HepG2 (cell line): ENCODE measurements at regions not wholly inside any gene's neighbourhood (a gene's known extent, or its start where the extent isn't known, plus 50 kb on each side); places are given as distances from the start of the nearest gene placed in this dataset.
A peak's percentile ranks its signal among the peaks of the same experiment; 100 is the strongest.

ENCODE experiments used
- ATAC-seq: fragments of 200-7000 bp; cut with Tn5 transposase; 3 replicates; pipeline ENCODE4 v1.9.1; 2020; ENCODE audit warnings: mild to moderate bottlenecking, moderate library complexity
- BruUV-seq: library from RNA; stranded (reverse); fragments of 400-500 nt; replicated peaks from 2 replicates; lab custom pipeline; 2021; lab: Mats Ljungman, UMichigan
- CTCF ChIA-PET: fragments of 300-600 bp; formaldehyde crosslinking; extraction: SDS; loops from one replicate; lab custom pipeline; 2021; ENCODE audit warnings: low total read pairs, inconsistent platforms, low intra/inter-chr PET ratio; lab: Yijun Ruan, JAX
- POLR2A ChIA-PET: fragments of 350-600 bp; sonication (Branson Sonifier 250); formaldehyde crosslinking; loops from one replicate; lab custom pipeline; 2020; ENCODE audit warnings: antibody characterized with exemption, inconsistent platforms; lab: Yijun Ruan, JAX
- DNase-seq: peaks from one replicate; pipeline ENCODE4 v3.0.0-alpha.2; 2015; ENCODE audit warnings: low spot score
- FAIRE-seq: peaks from 3 replicates; lab custom pipeline; 2011; peaks lifted over from hg19 to GRCh38; lab: Jason Lieb, UNC
- H2AFZ ChIP-seq: one replicate; pipeline ENCODE4 v1.6.1; 2011; ENCODE audit warnings: low read length, inconsistent platforms
- H3K27ac ChIP-seq: fragments of 300-600 bp; 3 replicates; pipeline ENCODE4 v1.8.0; 2011; ENCODE audit warnings: mixed run types, mild to moderate bottlenecking, mixed read lengths, low read length, inconsistent platforms; ENCODE audit not compliant: insufficient read depth; ENCODE audit errors: extremely low read length
- H3K27me3 ChIP-seq, 2 experiments: fragments of 200-600 bp in 1 of 2; 2 replicates in 1 of 2; 3 replicates in 1 of 2; pipeline versions ENCODE4 v1.6.0 to v1.8.0; 2011; ENCODE audit warnings: low read length in 2 of 2, mild to moderate bottlenecking in 2 of 2, moderate library complexity in 2 of 2, inconsistent platforms in 1 of 2; ENCODE audit not compliant: insufficient read depth in 2 of 2, control insufficient read depth in 1 of 2
- H3K36me3 ChIP-seq, 2 experiments: fragments of 200-600 bp in 1 of 2; replicated peaks in 1 of 2; 2 replicates in 1 of 2; 3 replicates in 1 of 2; pipeline versions ENCODE4 v1.5.1 to v1.8.0; 2011; ENCODE audit warnings: low read length in 2 of 2, inconsistent platforms in 1 of 2; ENCODE audit not compliant: insufficient read depth in 2 of 2, control insufficient read depth in 1 of 2
- H3K4me1 ChIP-seq: 2 replicates; pipeline ENCODE4 v1.5.1; 2012; ENCODE audit warnings: low read length, inconsistent platforms; ENCODE audit not compliant: insufficient read depth
- H3K4me2 ChIP-seq: 2 replicates; pipeline ENCODE4 v1.6.0; 2011; ENCODE audit warnings: low read depth, low read length, inconsistent platforms
- H3K4me3 ChIP-seq, 3 experiments: fragments of 200-600 bp in 1 of 3; sonication (generic), shearing (Covaris generic) in 1 of 3; replicated peaks in 1 of 3; 2 replicates each; pipeline ENCODE4 v1.5.1; 2011 to 2016; ENCODE audit warnings: low read length in 3 of 3, inconsistent platforms in 2 of 3, low read depth in 2 of 3, mild to moderate bottlenecking in 2 of 3, control low read depth in 1 of 3, mixed read lengths in 1 of 3; ENCODE audit not compliant: insufficient read depth in 1 of 3
- H3K79me2 ChIP-seq: one replicate; pipeline ENCODE4 v1.6.1; 2011; ENCODE audit warnings: low read length, inconsistent platforms; ENCODE audit not compliant: insufficient read depth
- H3K9ac ChIP-seq: 2 replicates; pipeline ENCODE4 v1.6.0; 2011; ENCODE audit warnings: mild to moderate bottlenecking, low read depth, low read length, inconsistent platforms; ENCODE audit not compliant: insufficient read depth
- H3K9me3 ChIP-seq: 2 replicates; pipeline ENCODE4 v1.5.1; 2012; ENCODE audit warnings: mild to moderate bottlenecking, low read length
- H4K20me1 ChIP-seq: 2 replicates; pipeline ENCODE4 v1.6.0; 2011; ENCODE audit warnings: inconsistent platforms, mild to moderate bottlenecking, low read length, moderate library complexity; ENCODE audit not compliant: insufficient read depth
- ELF3 ChIP-seq: IDR thresholded peaks from 2 replicates; pipeline ENCODE4 v1.6.1; 2016; ENCODE audit warnings: missing genetic modification reagents, missing compliant biosample characterization
- GTF3A ChIP-seq: sonication (generic); formaldehyde crosslinking; conservative IDR thresholded peaks from 2 replicates; pipeline ENCODE4 v1.4.0; 2020; ENCODE audit warnings: mild to moderate bottlenecking, missing genetic modification reagents
- HOXA9 ChIP-seq: sonication (generic); formaldehyde crosslinking; IDR thresholded peaks from 2 replicates; pipeline ENCODE4 v1.8.1; 2022; ENCODE audit warnings: missing genetic modification reagents, mild to moderate bottlenecking, moderate library complexity, borderline replicate concordance
- MAFF ChIP-seq: IDR thresholded peaks from 2 replicates; pipeline ENCODE4 v1.6.1; 2011; ENCODE audit warnings: low read depth, low read length, improper control_type of control experiment
- MAFK ChIP-seq, 2 experiments: IDR thresholded peaks in 1 of 2; conservative IDR thresholded peaks in 1 of 2; 2 replicates each; pipeline ENCODE4 v1.6.1; 2011; ENCODE audit warnings: improper control_type of control experiment in 2 of 2, low read length in 2 of 2
- MIXL1 ChIP-seq: IDR thresholded peaks from 2 replicates; pipeline ENCODE4 v1.6.1; 2016
- NPAS2 ChIP-seq: sonication (generic); formaldehyde crosslinking; IDR thresholded peaks from 2 replicates; pipeline ENCODE4 v1.8.0; 2022; ENCODE audit warnings: mild to moderate bottlenecking, missing genetic modification reagents, borderline replicate concordance
- NR2C2 ChIP-seq: sonication (generic); formaldehyde crosslinking; IDR thresholded peaks from 2 replicates; pipeline ENCODE4 v1.4.0; 2020; ENCODE audit warnings: missing genetic modification reagents, mild to moderate bottlenecking, moderate library complexity, borderline replicate concordance
- PHB2 ChIP-seq: fragments of 450-650 bp; IDR thresholded peaks from 2 replicates; pipeline ENCODE4 v1.6.1; 2018; ENCODE audit not compliant: partially characterized antibody
- PITX1 ChIP-seq: sonication (generic); formaldehyde crosslinking; IDR thresholded peaks from 2 replicates; pipeline ENCODE4 v1.5.1; 2020; ENCODE audit warnings: mild to moderate bottlenecking, missing genetic modification reagents
- SPEN ChIP-seq: sonication (generic); formaldehyde crosslinking; IDR thresholded peaks from 2 replicates; pipeline ENCODE4 v1.5.1; 2020; ENCODE audit warnings: low read depth, mild to moderate bottlenecking, missing genetic modification reagents
- TAF1 ChIP-seq: sonication (generic); formaldehyde crosslinking; IDR thresholded peaks from 2 replicates; pipeline ENCODE4 v1.4.0; 2020; ENCODE audit warnings: missing genetic modification reagents
- ZBTB8A ChIP-seq: sonication (generic); formaldehyde crosslinking; IDR thresholded peaks from 2 replicates; pipeline ENCODE4 v1.4.0; 2020; ENCODE audit warnings: mild to moderate bottlenecking, low read depth, missing genetic modification reagents, borderline replicate concordance
- ZMYM4 ChIP-seq: sonication (generic); formaldehyde crosslinking; IDR thresholded peaks from 2 replicates; pipeline ENCODE4 v1.8.1; 2023; ENCODE audit warnings: mild to moderate bottlenecking, missing genetic modification reagents
- ZNF431 ChIP-seq: sonication (generic); formaldehyde crosslinking; IDR thresholded peaks from 2 replicates; pipeline ENCODE4 v1.9.0; 2022; ENCODE audit warnings: missing genetic modification reagents, low read depth, mild to moderate bottlenecking, borderline replicate concordance
- ZNF441 ChIP-seq: sonication (generic); formaldehyde crosslinking; IDR thresholded peaks from 2 replicates; pipeline ENCODE4 v1.7.0; 2021; ENCODE audit warnings: missing genetic modification reagents, borderline replicate concordance
- ZSCAN20 ChIP-seq: sonication (generic); formaldehyde crosslinking; IDR thresholded peaks from 2 replicates; pipeline ENCODE4 v1.4.0; 2020; ENCODE audit warnings: missing genetic modification reagents, mild to moderate bottlenecking, borderline replicate concordance
- in situ Hi-C: cut with HindIII; loops from 2 replicates; pipeline ENCODE4 v1.10.0; 2017; ENCODE audit warnings: low pct_unique_long_range_greater_than_20kb; ENCODE audit not compliant: extremely low pct_ligation_motif_present
- intact Hi-C: fragments of 100-400 bp; cut with micrococcal nuclease; formaldehyde crosslinking; loops from one replicate; pipeline ENCODE4 v1.10.0; 2022; ENCODE audit not compliant: unreplicated experiment

DNA sequence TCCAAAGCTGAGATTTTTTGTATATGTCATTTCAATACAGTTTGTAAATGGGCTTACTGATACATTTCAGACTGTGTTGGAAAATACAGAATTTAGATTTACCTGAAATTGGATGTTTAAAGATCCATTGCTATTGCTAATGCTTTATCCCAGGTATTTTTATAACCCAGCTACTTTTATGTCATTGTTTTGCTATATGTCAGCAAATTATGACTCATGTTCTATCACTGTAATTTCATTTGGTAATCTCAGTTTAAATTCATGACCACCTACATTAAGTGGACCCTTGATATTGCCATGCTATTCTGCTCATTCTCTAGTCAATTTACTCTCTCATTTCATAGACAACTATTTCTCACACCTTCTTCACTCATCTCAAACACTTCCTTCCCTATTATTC lies 281.2 kb downstream of the IPO8 start:
- no peak for DNase-seq
- Histone ChIP-seq H3K9ac (no peak overlapping the region), H3K27me3 (no peaks in the 10 kb centered on the region), H3K27ac (no peak overlapping the region)
- peak; percentile 65; the same call in 1 of the 2 replicates for TF ChIP-seq MAFF
- TF ChIP-seq ZNF431 (CRISPR knock-in tag), result no peak
- no peak for TF ChIP-seq TAF1
- no peak for TF ChIP-seq ZSCAN20 (CRISPR knock-in tag)
- TF ChIP-seq SPEN, result no peak
- no peak for TF ChIP-seq ZNF441 (CRISPR knock-in tag)
- peak; percentile 47 to 81; a peak in 3 of 4 replicates for TF ChIP-seq MAFK (conservative IDR thresholded peaks at IDR 0.05 in 1 of 2, IDR thresholded peaks at IDR 0.05 in 1 of 2; ENCODE audit: low read length in 2 of 2)
- no peak for TF ChIP-seq ZMYM4 (CRISPR knock-in tag)
- TF ChIP-seq, all 625 proteins: peak for 2
- Histone ChIP-seq H3K9me3 (0 out of 2 replicates have a peak, but pooled peaks cover 4% of the 10 kb centered on the region), H4K20me1 (no peaks in the 10 kb centered on the region), H3K36me3 (no peaks in the 10 kb centered on the region), H3K4me1 (no peaks in the 10 kb centered on the region), H3K79me2 (no peaks in the 10 kb centered on the region), H2AFZ (no peak overlapping the region), H3K4me2 (no peak overlapping the region), H3K4me3 (no peak overlapping the region)
- BruUV-seq, result no TSS peak
- no peak for ATAC-seq
- in situ Hi-C loops, result no loop called here
- intact Hi-C loops, result no loop called here
- ChIA-PET POLR2A (no interaction called here), CTCF (no interaction called here)
- no peak for FAIRE-seq

- Histone ChIP-seq H3K79me2 (no peaks in the 10 kb centered on the region), H3K9me3 (peaks cover 49% of the 10 kb centered on the region), H3K4me2 (no peak overlapping the region), H2AFZ (no peak overlapping the region), H4K20me1 (no peaks in the 10 kb centered on the region), H3K27ac (no peak overlapping the region), H3K4me3 (no peak overlapping the region), H3K36me3 (no peaks in the 10 kb centered on the region), H3K9ac (no peak overlapping the region)
- intact Hi-C loops, result no loop called here
- ATAC-seq, result no peak
- CTCF ChIA-PET, result no interaction called here
- FAIRE-seq, result no peak
- POLR2A ChIA-PET, result no interaction called here
- no peak for TF ChIP-seq PITX1 (CRISPR knock-in tag)
- TF ChIP-seq ZBTB8A, result no peak
- no peak for TF ChIP-seq ELF3 (CRISPR knock-in tag)
- TF ChIP-seq GTF3A, result no peak
- no peak for TF ChIP-seq PHB2
- no peak for TF ChIP-seq NPAS2 (CRISPR knock-in tag)
- no peak for TF ChIP-seq NR2C2 (CRISPR knock-in tag)
- TF ChIP-seq MIXL1, result no peak
- TF ChIP-seq HOXA9 (CRISPR knock-in tag), result no peak
- TF ChIP-seq, all 625 proteins: peak for 0
- BruUV-seq, result no TSS peak
- no peaks in the 10 kb centered on the region for H3K4me1 ChIP-seq
- in situ Hi-C loops, result no loop called here
- H3K27me3 ChIP-seq, result no peaks in the 10 kb centered on the region; a peak in 1 of 5 replicates
- no peak for DNase-seq
These were observed 295.3 kb downstream of the IPO8 start for GRCh38 chr12:30400349-30400748.
